ENCODE measurements at regions not wholly inside any gene's neighbourhood (a gene's known extent, or its start where the extent isn't known, plus 50 kb on each side); places are given as distances from the start of the nearest gene placed in this dataset.

DNA sequence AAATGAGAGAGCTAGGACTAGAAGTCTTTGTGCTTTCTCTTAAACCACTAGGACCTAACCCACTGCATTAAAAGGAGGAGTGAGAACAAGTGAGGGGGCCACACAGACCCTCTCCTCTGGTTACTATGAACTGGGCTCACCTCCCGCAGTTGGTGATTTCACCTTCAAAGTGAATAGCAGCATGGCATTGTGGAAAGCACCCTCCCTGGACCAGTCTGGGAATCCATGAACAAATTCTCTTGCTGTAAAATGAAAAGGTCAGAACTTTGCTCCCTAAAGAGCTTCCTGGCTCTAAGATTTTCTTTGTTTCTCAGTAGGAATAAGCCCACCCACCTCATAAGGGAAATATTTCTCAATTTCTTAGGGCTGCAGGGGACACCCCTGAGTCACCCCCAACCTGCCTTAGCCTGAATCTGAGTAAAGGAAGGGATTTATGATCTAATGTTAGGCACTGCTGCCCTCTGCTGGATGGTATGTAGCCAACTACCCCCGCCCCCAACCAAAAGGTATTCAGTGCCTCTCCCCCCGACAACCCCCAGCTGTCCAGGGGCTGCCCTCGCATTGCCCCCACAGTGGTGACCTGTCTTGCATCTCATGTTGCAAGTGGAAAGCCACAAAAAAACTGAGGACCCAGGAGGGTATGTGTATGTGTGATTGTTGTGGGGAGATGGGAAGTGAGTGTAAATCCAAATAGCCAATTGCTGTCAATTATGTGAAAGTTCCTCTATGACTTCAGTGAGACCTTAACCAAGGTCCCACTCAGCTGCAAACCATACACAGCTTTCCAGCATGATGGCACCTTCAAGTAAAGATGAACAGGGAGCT lies 230.9 kb upstream of the SLC14A2 start:
- Histone ChIP-seq H3K27ac (ENCODE audit: low read length) (no peak overlapping the region), H3K36me3 (ENCODE audit: control insufficient read depth, insufficient read depth, low read length) (no peaks in the 10 kb centered on the region), H3K4me3 (ENCODE audit: low read length) (no peak overlapping the region), H3K9me3 (ENCODE audit: control insufficient read depth, insufficient read depth, low read length) (no peaks in the 10 kb centered on the region), H3K27me3 (ENCODE audit: control insufficient read depth, insufficient read depth, low read length) (no peaks in the 10 kb centered on the region; the same call in 1 of the 2 replicates), H3K4me1 (ENCODE audit: control insufficient read depth, insufficient read depth, low read length) (peaks cover 1% of the 10 kb centered on the region; the same call in 1 of the 2 replicates)
- peak; percentile 71 for DNase-seq (ENCODE audit: low read depth, low spot score)
- WGBS (ENCODE audit: insufficient coverage, insufficient read length): no CpG with 5 or more reads among the region's 4 CpGs

DNA sequence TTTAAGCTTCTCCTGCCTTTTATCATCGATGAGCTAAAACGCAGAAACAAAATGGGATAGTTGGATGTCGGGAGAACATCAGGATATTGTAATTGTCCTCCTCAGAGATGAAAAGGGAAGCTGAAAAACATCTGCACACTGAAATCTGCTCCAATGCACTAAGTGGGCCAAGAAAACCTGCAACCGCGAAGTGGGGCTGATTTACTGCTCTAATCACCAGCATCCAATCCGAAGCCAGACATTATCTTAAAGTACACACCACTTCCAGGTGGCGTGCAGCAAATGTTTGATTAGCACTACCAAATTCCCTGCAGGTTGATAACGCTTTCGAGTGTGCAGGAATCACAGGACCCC lies 230.3 kb upstream of the SLC14A2 start:
- Histone ChIP-seq H3K27me3 (ENCODE audit: control insufficient read depth, insufficient read depth, low read length) (no peaks in the 10 kb centered on the region; the same call in 1 of the 2 replicates), H3K4me1 (ENCODE audit: control insufficient read depth, insufficient read depth, low read length) (peaks cover 1% of the 10 kb centered on the region; the same call in 1 of the 2 replicates), H3K36me3 (ENCODE audit: control insufficient read depth, insufficient read depth, low read length) (no peaks in the 10 kb centered on the region), H3K9me3 (ENCODE audit: control insufficient read depth, insufficient read depth, low read length) (no peaks in the 10 kb centered on the region), H3K4me3 (ENCODE audit: low read length) (no peak overlapping the region), H3K27ac (ENCODE audit: low read length) (no peak overlapping the region)
- no CpG with 5 or more reads among the region's 9 CpGs for WGBS (ENCODE audit: insufficient coverage, insufficient read length)
- DNase-seq (ENCODE audit: low read depth, low spot score): no peak

DNA sequence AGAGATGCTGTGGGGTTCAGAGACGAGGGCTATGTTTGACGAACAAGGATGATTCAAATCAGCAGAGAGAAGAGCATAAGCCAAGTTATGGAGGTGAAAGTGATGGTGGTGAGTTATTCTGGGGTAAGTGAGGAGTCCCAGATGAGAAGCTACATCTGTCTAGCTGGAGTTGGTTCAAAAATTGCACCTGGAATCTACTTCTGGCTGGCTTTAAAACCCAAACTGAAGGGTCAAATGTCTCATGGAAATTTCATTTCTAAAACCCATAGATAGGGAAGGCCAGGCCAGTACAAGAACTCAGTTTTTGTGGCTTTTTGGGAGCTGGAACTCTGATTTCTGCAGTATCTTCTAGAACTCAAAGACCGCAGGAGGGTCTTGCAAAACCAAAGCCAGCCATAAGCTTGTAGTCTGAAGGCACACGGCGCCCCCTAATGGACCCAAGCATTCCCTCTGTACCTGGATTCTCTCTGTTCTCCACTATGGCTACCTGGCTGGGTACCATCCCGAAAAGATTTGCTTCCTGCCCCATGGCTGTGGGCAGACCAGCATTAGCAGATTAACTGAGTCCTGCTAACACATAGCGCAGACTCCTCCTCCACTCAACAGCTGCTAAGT lies 229.1 kb upstream of the SLC14A2 start:
- no peak overlapping the region for H3K4me3 ChIP-seq (ENCODE audit: low read length)
- DNase-seq (ENCODE audit: low read depth, low spot score): peak; percentile 63
- H3K27ac ChIP-seq (ENCODE audit: low read length): no peak overlapping the region
- no peaks in the 10 kb centered on the region for H3K9me3 ChIP-seq (ENCODE audit: control insufficient read depth, insufficient read depth, low read length)
- no peaks in the 10 kb centered on the region; the same call in 1 of the 2 replicates for H3K27me3 ChIP-seq (ENCODE audit: control insufficient read depth, insufficient read depth, low read length)
- H3K4me1 ChIP-seq (ENCODE audit: control insufficient read depth, insufficient read depth, low read length): peaks cover 1% of the 10 kb centered on the region; the same call in 1 of the 2 replicates
- H3K36me3 ChIP-seq (ENCODE audit: control insufficient read depth, insufficient read depth, low read length): no peaks in the 10 kb centered on the region
- WGBS (ENCODE audit: insufficient coverage, insufficient read length): no CpG with 5 or more reads among the region's 7 CpGs

DNA sequence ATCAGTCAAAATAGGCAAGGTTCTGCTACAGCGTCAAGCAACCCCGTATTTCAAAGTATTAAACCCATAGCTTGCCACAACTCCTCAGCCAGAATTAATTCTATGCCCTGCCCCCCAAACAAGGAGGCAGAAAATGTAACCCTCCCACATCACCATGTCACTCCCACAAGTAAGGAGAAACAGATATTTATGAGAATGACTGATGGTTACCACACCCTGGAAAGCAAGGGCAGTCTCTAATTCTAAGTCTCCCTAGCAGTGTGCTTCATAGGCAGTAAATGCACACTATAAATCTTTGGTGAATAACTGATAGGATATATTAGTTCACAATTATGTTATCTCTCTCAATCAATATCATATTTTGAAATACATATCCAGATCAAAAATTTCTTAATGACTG lies 228.0 kb upstream of the SLC14A2 start:
- Histone ChIP-seq H3K27ac (ENCODE audit: low read length) (no peak overlapping the region), H3K9me3 (ENCODE audit: control insufficient read depth, insufficient read depth, low read length) (no peaks in the 10 kb centered on the region), H3K4me3 (ENCODE audit: low read length) (no peak overlapping the region), H3K27me3 (ENCODE audit: control insufficient read depth, insufficient read depth, low read length) (no peaks in the 10 kb centered on the region; the same call in 1 of the 2 replicates), H3K4me1 (ENCODE audit: control insufficient read depth, insufficient read depth, low read length) (peaks cover 1% of the 10 kb centered on the region; the same call in 1 of the 2 replicates), H3K36me3 (ENCODE audit: control insufficient read depth, insufficient read depth, low read length) (no peaks in the 10 kb centered on the region)
- no peak for DNase-seq (ENCODE audit: low read depth, low spot score)
- no CpG with 5 or more reads among the region's 2 CpGs for WGBS (ENCODE audit: insufficient coverage, insufficient read length)

DNA sequence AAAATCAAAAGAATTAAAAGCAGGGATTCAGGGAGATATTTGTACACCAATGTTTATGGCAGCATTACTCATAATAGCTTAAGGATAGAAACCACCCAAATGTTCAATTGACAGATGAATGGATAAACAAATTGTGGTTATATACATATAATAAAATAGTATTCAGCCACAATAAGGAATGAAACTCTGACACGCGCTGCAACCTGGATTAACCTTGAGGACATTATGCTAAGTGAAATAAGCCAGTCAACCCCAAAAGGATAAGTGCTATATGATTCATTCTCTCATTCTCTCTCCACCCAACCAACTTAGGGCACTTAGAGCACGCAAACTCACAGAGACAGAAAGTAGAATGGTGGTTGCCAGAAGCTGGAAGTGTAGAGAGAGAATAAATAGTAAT lies 216.8 kb upstream of the SLC14A2 start:
- H3K4me3 ChIP-seq (ENCODE audit: low read length): no peak overlapping the region
- WGBS (ENCODE audit: insufficient coverage, insufficient read length): no CpG with 5 or more reads among the region's 3 CpGs
- no peaks in the 10 kb centered on the region for H3K9me3 ChIP-seq (ENCODE audit: control insufficient read depth, insufficient read depth, low read length)
- DNase-seq (ENCODE audit: low read depth, low spot score): no peak
- no peak overlapping the region for H3K27ac ChIP-seq (ENCODE audit: low read length)
- no peaks in the 10 kb centered on the region for H3K36me3 ChIP-seq (ENCODE audit: control insufficient read depth, insufficient read depth, low read length)
- H3K27me3 ChIP-seq (ENCODE audit: control insufficient read depth, insufficient read depth, low read length): no peaks in the 10 kb centered on the region
- no peaks in the 10 kb centered on the region for H3K4me1 ChIP-seq (ENCODE audit: control insufficient read depth, insufficient read depth, low read length)

DNA sequence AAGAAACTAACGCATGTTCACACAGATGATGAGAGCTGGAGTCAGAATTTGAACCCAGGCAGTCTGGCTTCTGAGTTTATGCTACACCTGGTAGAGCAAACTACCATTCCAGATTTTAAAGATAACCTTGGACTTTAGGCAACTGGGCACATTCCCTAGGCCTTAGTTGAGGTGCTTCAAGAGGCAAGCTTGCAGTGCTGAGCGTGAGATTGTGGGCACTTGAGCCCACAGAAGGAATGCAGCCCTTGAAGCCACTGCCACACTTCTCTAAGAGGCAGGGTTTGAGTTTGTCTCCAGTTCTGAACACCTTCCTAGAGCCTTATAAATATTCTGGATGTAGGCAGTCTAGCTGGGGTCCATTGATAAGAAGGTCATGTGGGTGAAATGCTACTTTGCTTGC lies 216.1 kb upstream of the SLC14A2 start:
- WGBS (ENCODE audit: insufficient coverage, insufficient read length): no CpG with 5 or more reads among the region's 2 CpGs
- H3K4me3 ChIP-seq (ENCODE audit: low read length): no peak overlapping the region
- no peaks in the 10 kb centered on the region for H3K27me3 ChIP-seq (ENCODE audit: control insufficient read depth, insufficient read depth, low read length)
- no peaks in the 10 kb centered on the region for H3K36me3 ChIP-seq (ENCODE audit: control insufficient read depth, insufficient read depth, low read length)
- no peak overlapping the region for H3K27ac ChIP-seq (ENCODE audit: low read length)
- no peak for DNase-seq (ENCODE audit: low read depth, low spot score)
- H3K9me3 ChIP-seq (ENCODE audit: control insufficient read depth, insufficient read depth, low read length): no peaks in the 10 kb centered on the region
- no peaks in the 10 kb centered on the region for H3K4me1 ChIP-seq (ENCODE audit: control insufficient read depth, insufficient read depth, low read length)

DNA sequence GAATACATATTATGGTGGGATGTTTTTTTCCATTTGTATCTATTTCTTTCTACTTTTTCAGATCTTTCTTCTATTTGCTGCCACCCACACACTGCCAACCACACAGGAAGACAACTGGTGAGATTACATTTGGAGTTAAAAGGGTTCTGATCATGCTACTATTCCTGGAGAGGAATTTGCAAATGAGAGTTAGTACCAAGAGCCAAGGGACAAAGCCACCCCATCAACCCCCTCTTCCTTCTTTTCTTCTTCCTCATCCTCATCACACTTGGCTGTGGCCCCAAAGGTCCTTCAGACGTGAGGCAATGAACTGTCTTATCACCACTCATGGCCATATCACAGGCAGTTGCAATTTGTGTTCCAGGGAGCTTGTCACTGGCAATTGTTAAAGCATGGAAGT lies 215.6 kb upstream of the SLC14A2 start:
- Histone ChIP-seq H3K27ac (ENCODE audit: low read length) (no peak overlapping the region), H3K4me3 (ENCODE audit: low read length) (no peak overlapping the region), H3K9me3 (ENCODE audit: control insufficient read depth, insufficient read depth, low read length) (no peaks in the 10 kb centered on the region), H3K27me3 (ENCODE audit: control insufficient read depth, insufficient read depth, low read length) (no peaks in the 10 kb centered on the region), H3K36me3 (ENCODE audit: control insufficient read depth, insufficient read depth, low read length) (no peaks in the 10 kb centered on the region), H3K4me1 (ENCODE audit: control insufficient read depth, insufficient read depth, low read length) (no peaks in the 10 kb centered on the region)
- DNase-seq (ENCODE audit: low read depth, low spot score): no peak
- WGBS (ENCODE audit: insufficient coverage, insufficient read length): no CpG with 5 or more reads among the region's 1 CpG

DNA sequence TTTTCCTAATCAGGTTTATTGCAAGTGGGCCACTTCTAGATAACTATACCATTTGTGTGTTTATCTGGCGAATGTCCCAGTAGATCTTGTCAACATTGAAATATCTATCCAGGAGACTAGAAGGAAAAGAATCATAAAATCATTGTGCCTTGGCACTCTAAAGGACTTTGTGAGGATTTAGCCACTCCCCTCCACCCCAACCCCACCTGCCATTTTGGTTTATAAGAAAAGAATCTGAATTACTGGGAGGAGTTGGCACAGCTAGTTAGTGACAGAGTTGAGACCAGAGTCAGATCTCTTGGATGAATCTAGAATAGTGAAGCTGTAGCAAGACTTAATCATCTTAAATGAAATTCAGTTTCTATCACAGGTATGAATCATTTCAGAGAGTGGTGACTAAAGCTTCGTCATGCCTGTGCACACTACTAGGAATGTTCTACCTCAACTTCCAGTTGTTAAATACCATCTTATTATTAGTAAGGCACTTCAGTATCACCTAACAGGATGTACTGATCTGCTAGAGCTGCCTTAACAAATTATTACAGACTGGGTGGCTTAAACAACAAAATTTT lies 212.7 kb upstream of the SLC14A2 start:
- Histone ChIP-seq H3K4me1 (ENCODE audit: control insufficient read depth, insufficient read depth, low read length) (no peaks in the 10 kb centered on the region), H3K9me3 (ENCODE audit: control insufficient read depth, insufficient read depth, low read length) (no peaks in the 10 kb centered on the region), H3K27me3 (ENCODE audit: control insufficient read depth, insufficient read depth, low read length) (no peaks in the 10 kb centered on the region), H3K36me3 (ENCODE audit: control insufficient read depth, insufficient read depth, low read length) (no peaks in the 10 kb centered on the region), H3K27ac (ENCODE audit: low read length) (no peak overlapping the region), H3K4me3 (ENCODE audit: low read length) (no peak overlapping the region)
- no CpG with 5 or more reads among the region's 2 CpGs for WGBS (ENCODE audit: insufficient coverage, insufficient read length)
- DNase-seq (ENCODE audit: low read depth, low spot score): no peak

DNA sequence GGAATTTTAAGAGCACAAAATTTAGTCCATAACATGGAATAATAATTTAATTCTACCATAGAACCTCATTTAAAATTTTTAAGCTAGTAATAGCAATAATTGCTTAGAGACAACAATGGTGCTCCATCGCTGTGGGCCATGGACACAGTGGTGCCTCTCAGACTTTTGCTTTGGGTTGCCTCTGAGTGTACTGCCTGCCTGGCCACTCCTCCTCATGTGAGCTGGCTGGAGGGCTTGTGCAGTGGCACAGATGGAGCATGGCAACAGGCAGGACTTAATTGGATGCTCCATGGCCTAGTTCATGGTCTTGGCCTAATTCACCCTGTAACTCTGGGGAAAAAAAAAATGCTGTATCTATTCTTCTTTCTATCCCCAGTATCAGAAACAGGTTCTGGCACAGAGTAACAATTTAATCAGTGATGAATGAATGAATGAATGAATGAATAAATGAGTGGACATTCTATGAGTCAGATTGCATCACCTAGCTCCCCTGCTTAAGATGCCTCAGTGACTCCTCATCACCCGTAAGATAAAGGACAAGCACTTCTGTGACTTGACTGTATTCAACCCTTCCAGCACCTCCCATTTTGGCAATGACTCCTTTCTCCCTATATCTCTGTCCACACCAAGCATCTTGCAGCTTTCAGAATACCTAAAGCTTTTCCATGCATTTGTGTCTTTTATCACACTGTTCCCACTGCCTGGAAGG lies 211.8 kb upstream of the SLC14A2 start:
- H3K27ac ChIP-seq (ENCODE audit: low read length): no peak overlapping the region
- H3K4me3 ChIP-seq (ENCODE audit: low read length): no peak overlapping the region
- H3K36me3 ChIP-seq (ENCODE audit: control insufficient read depth, insufficient read depth, low read length): no peaks in the 10 kb centered on the region
- H3K9me3 ChIP-seq (ENCODE audit: control insufficient read depth, insufficient read depth, low read length): no peaks in the 10 kb centered on the region
- no peaks in the 10 kb centered on the region for H3K27me3 ChIP-seq (ENCODE audit: control insufficient read depth, insufficient read depth, low read length)
- WGBS (ENCODE audit: insufficient coverage, insufficient read length): no CpG with 5 or more reads among the region's 2 CpGs
- no peak for DNase-seq (ENCODE audit: low read depth, low spot score)
- H3K4me1 ChIP-seq (ENCODE audit: control insufficient read depth, insufficient read depth, low read length): no peaks in the 10 kb centered on the region

DNA sequence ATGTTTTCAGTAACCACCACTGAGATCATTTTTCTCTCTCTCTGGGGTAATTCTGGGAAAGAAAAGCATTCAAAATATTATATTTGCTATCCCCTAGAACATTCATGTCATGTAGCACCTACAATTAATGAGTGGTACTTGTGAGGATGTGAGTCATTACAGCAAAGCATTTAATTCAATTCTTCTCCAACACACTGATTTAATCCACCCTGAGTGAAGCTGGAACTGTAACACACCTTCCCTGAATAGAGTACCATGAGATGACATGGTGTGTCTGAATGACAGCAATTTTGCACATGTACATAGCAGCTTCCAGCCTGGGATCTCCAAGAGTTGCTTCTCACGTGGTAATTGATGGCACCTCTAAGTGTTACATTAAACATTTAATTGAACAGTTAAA lies 207.1 kb upstream of the SLC14A2 start:
- Histone ChIP-seq H3K36me3 (ENCODE audit: control insufficient read depth, insufficient read depth, low read length) (no peaks in the 10 kb centered on the region), H3K4me1 (ENCODE audit: control insufficient read depth, insufficient read depth, low read length) (no peaks in the 10 kb centered on the region), H3K27ac (ENCODE audit: low read length) (no peak overlapping the region), H3K9me3 (ENCODE audit: control insufficient read depth, insufficient read depth, low read length) (no peaks in the 10 kb centered on the region), H3K27me3 (ENCODE audit: control insufficient read depth, insufficient read depth, low read length) (no peaks in the 10 kb centered on the region), H3K4me3 (ENCODE audit: low read length) (no peak overlapping the region)
- no CpG with 5 or more reads among the region's 1 CpG for WGBS (ENCODE audit: insufficient coverage, insufficient read length)
- no peak for DNase-seq (ENCODE audit: low read depth, low spot score)

Measured in iPS DF 6.9 (cell line).